ENCODE measurements at regions not wholly inside any gene's neighbourhood (a gene's known extent, or its start where the extent isn't known, plus 50 kb on each side); places are given as distances from the start of the nearest gene placed in this dataset.

DNA sequence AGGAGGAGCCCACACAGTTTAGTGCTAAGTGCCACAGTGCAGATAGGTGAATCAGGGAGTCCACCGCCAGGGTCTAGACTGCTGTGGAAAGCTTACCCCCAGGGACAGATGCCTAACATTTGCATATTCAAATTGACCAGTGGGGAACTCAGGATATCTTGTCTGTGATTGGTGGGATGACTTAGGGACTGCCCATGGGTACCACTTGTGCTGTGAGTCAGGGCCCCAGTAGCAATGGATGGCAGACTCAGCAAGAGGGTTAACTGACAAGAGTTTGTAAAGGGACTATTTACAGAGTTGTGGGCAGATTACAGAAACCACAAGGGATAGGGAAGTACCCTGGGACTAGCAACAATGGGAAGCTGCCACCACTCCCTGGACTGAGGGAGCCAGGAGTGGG, 282.1 kb downstream of the BCOR start:
- Histone ChIP-seq H2BK20ac (ENCODE audit: low read depth, low read length, poor library complexity, severe bottlenecking) (no peak overlapping the region), H3K4ac (ENCODE audit: low read depth, low read length) (no peak overlapping the region), H3T11ph (ENCODE audit: low read length) (no peak overlapping the region), H2BK120ac (ENCODE audit: low read depth, low read length, poor library complexity, severe bottlenecking) (no peak overlapping the region), H4K8ac (replicated peaks; ENCODE audit: insufficient read length, low read depth, low read length) (no peak overlapping the region), H2BK5ac (ENCODE audit: insufficient read length, low read length) (no peak overlapping the region), H4K20me1 (ENCODE audit: control insufficient read depth, insufficient read depth, insufficient read length) (no peaks in the 10 kb centered on the region), H3K27ac (ENCODE audit: insufficient read length, low read depth, low read length) (no peak overlapping the region), H2AK5ac (ENCODE audit: insufficient read length, low read length) (no peak overlapping the region), H4K5ac (ENCODE audit: insufficient read length, low read depth, low read length) (no peak overlapping the region), H3K4me1 (ENCODE audit: insufficient read depth, low read length) (peaks cover 34% of the 10 kb centered on the region; the same call in 1 of the 2 replicates), H3K23ac (ENCODE audit: insufficient read length, low read depth, low read length) (no peak overlapping the region), H3K27me3 (ENCODE audit: insufficient read depth, low read length) (no peaks in the 10 kb centered on the region; the same call in 1 of the 2 replicates), H4K91ac (ENCODE audit: insufficient read length, low read depth, low read length) (no peak overlapping the region), H3K9ac (ENCODE audit: extremely low read depth, insufficient read length, low read length) (no peak overlapping the region), H3K4me2 (ENCODE audit: insufficient read depth, insufficient read length, low read length) (no peak overlapping the region), H2BK15ac (ENCODE audit: low read depth, low read length) (no peak overlapping the region), H3K23me2 (ENCODE audit: insufficient read length, low read depth, low read length, poor library complexity, severe bottlenecking) (peaks cover 9% of the 10 kb centered on the region), H3K9me3 (ENCODE audit: control insufficient read depth, low read depth, low read length) (no peaks in the 10 kb centered on the region), H3K56ac (ENCODE audit: insufficient read length, low read depth, low read length) (no peak overlapping the region), H3K14ac (ENCODE audit: insufficient read depth, low read length) (no peak overlapping the region), H3K79me2 (ENCODE audit: insufficient read depth, low read length) (no peaks in the 10 kb centered on the region), H2BK12ac (ENCODE audit: insufficient read length, low read depth, low read length) (no peak overlapping the region), H3K18ac (ENCODE audit: insufficient read length, low read depth, low read length) (no peak overlapping the region), H3K79me1 (ENCODE audit: insufficient read depth, low read depth, low read length, poor library complexity, severe bottlenecking) (no peaks in the 10 kb centered on the region), H2AFZ (ENCODE audit: low read length) (no peak overlapping the region)
- no peak overlapping the region; a peak in 1 of 5 replicates for H3K4me3 Mint-ChIP-seq
- DNase-seq: peak; percentile 56
- peaks cover 48 to 56% of the 10 kb centered on the region in 2 experiments for H3K4me1 Mint-ChIP-seq
- peaks cover 0 to 5% (median 0%) of the 10 kb centered on the region in 3 experiments; a peak in 3 of 7 replicates for H3K36me3 Mint-ChIP-seq (ENCODE audit: insufficient read depth in 1 of 3, low read depth in 3 of 3)
- peaks cover 66 to 80% of the 10 kb centered on the region in 2 experiments for H3K9me3 Mint-ChIP-seq
- H3K27me3 Mint-ChIP-seq (ENCODE audit: low read depth): peaks cover 7% of the 10 kb centered on the region
- peak overlapping the region in 1 of 3 experiments; percentile 77; a peak in 1 of 7 replicates for H3K27ac Mint-ChIP-seq
- TF ChIP-seq, protein P1, sequence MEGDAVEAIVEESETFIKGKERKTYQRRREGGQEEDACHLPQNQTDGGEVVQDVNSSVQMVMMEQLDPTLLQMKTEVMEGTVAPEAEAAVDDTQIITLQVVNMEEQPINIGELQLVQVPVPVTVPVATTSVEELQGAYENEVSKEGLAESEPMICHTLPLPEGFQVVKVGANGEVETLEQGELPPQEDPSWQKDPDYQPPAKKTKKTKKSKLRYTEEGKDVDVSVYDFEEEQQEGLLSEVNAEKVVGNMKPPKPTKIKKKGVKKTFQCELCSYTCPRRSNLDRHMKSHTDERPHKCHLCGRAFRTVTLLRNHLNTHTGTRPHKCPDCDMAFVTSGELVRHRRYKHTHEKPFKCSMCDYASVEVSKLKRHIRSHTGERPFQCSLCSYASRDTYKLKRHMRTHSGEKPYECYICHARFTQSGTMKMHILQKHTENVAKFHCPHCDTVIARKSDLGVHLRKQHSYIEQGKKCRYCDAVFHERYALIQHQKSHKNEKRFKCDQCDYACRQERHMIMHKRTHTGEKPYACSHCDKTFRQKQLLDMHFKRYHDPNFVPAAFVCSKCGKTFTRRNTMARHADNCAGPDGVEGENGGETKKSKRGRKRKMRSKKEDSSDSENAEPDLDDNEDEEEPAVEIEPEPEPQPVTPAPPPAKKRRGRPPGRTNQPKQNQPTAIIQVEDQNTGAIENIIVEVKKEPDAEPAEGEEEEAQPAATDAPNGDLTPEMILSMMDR (conservative IDR thresholded peaks at IDR 0.05): no peak
- WGBS (ENCODE audit: extremely low coverage, insufficient read length, low lambda C conversion rate): no CpG with 5 or more reads among the region's 1 CpG

Measured in H9 (cell line).